ENCODE measurements at regions not wholly inside any gene's neighbourhood (a gene's known extent, or its start where the extent isn't known, plus 50 kb on each side); places are given as distances from the start of the nearest gene placed in this dataset.

DNA sequence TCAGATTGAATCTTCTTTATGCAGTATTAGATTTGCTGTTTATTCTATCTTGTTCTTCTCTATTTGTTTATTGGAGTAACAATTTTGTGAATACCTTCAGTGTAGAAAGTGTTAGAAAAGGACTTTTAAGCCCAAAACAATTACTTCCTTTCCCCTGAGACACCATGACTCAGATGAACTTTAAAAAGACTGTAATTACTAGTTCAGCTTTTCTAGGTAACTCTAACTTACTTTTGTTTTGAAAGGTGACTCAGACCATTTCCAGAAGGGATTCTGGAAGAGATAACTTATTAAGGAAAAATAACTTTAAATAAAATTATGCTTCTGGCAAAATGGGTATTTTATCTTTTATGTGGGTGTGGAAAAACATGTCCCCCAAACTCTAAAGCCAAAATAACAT, 561.5 kb upstream of the PCDH10 start:
- DNase-seq (ENCODE audit: low spot score), result no peak
- no peak for ATAC-seq (ENCODE audit: low FRiP score)
- TF ChIP-seq CTCF (IDR thresholded peaks at IDR 0.05), result no peak

DNA sequence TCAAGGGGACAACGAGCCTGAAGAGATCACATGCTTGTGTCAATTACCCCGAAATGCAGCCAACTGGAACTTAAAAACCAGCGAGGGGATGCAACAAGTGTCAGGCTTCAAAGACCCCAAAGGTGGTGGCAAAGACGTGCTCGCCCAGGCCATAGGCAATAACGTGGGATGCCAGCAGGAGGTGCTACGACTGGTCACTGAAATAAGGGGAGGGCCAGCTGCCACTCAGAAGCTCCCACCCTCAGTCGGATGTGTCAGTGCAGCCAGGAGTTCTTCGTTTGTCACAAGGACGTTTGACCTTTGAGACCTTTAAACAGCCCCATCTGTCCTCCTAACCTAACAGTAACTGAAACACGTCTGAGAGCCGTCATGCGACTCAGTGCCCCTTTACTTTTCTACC, 556.8 kb upstream of the PCDH10 start:
- ATAC-seq (ENCODE audit: low FRiP score), result no peak

GRCh38 chr4:132592850-132593249, 556.2 kb upstream of the PCDH10 start:
- no peak for ATAC-seq (ENCODE audit: low FRiP score)
- DNase-seq (ENCODE audit: low spot score), result no peak
- TF ChIP-seq CTCF (IDR thresholded peaks at IDR 0.05), result no peak

More for the DNA sequence above, 556.8 kb upstream of the PCDH10 start:
- no peak for TF ChIP-seq CTCF (IDR thresholded peaks at IDR 0.05)
- DNase-seq (ENCODE audit: low spot score), result no peak

- no peak for ATAC-seq (ENCODE audit: low FRiP score)
- TF ChIP-seq CTCF (IDR thresholded peaks at IDR 0.05), result no peak
- no peak for DNase-seq (ENCODE audit: low spot score)
Measured at GRCh38 chr4:132593717-132594400, 555.2 kb upstream of the PCDH10 start.

DNA sequence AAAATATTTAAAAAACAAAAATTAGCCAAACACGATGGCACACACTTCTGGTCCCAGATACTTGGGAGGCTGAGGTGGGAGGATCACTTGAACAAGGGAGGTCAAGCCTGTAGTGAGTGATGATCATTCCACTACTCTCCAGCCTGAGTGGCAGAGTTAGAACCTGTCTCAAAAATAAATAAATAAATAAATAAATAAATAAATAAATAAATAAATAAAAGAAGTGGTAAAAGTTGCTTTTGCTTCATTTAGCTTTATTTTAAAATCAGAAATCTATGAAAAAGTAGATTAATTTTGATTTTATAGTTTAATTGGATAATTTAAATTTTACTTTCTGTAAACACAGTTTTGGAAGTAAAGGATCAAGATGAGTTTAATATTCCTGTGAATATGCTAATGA, 552.9 kb upstream of the PCDH10 start:
- no peak for ATAC-seq (ENCODE audit: low FRiP score)
- no peak for DNase-seq (ENCODE audit: low spot score)

GRCh38 chr4:132605551-132605950, 543.5 kb upstream of the PCDH10 start:
- TF ChIP-seq CTCF (IDR thresholded peaks at IDR 0.05), result no peak
- DNase-seq (ENCODE audit: low spot score), result no peak
- no peak for ATAC-seq (ENCODE audit: low FRiP score)

More for the DNA sequence above, 552.9 kb upstream of the PCDH10 start:
- no peak for TF ChIP-seq CTCF (IDR thresholded peaks at IDR 0.05)

DNA sequence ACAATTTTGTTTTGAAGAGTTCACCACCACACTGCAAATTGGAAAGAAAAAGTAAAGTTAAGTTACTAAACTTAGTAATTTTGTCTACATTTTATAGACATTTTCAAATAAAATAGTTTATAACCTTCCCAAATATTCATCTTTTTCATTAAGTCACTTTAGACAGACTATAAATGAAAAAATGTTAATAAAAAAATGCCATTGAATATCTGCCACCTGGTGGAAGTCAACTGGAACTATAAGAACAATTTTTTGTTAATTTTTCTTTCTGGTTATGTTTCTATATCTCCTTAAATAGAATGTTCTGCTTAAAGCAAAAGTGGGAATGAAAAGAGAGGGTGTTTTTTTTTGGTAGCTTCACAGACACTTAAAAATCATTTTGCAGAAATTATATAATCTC, 534.4 kb upstream of the PCDH10 start:
- no peak for ATAC-seq (ENCODE audit: low FRiP score)
- TF ChIP-seq CTCF (IDR thresholded peaks at IDR 0.05), result no peak

More for the DNA sequence above, 534.4 kb upstream of the PCDH10 start:
- DNase-seq (ENCODE audit: low spot score), result no peak

All from omental fat pad (tissue), 3 donors.